SU-DHL-6 (cell line): ENCODE measurements at regions not wholly inside any gene's neighbourhood (a gene's known extent, or its start where the extent isn't known, plus 50 kb on each side); places are given as distances from the start of the nearest gene placed in this dataset.

Experiments used
- H2AFZ ChIP-seq: fragments of 200-600 bp; sonication (generic); 2 replicates; pipeline ENCODE4 v1.6.1; 2014; ENCODE audit warnings: low read depth, mild to moderate bottlenecking, moderate library complexity, mixed read lengths, antibody characterized with exemption, low read length; ENCODE audit not compliant: severe bottlenecking
- H3F3A ChIP-seq: fragments of 200-600 bp; shearing (Covaris generic); 2 replicates; pipeline ENCODE4 v1.6.0; 2016; ENCODE audit warnings: antibody characterized with exemption, mild to moderate bottlenecking; ENCODE audit not compliant: insufficient read depth
- H3K27ac ChIP-seq: fragments of 200-600 bp; sonication (generic); 2 replicates; pipeline ENCODE4 v1.5.1; 2016; ENCODE audit warnings: low read depth, mild to moderate bottlenecking, low read length, moderate library complexity, mixed read lengths
- H3K27me3 ChIP-seq: fragments of 200-600 bp; sonication (generic), shearing (Covaris generic); 2 replicates; pipeline ENCODE4 v1.6.0; 2014; ENCODE audit warnings: mild to moderate bottlenecking, low read length
- H3K36me3 ChIP-seq: fragments of 200-600 bp; sonication (generic); 2 replicates; pipeline ENCODE4 v1.6.1; 2014; ENCODE audit warnings: mild to moderate bottlenecking, low read length, mixed read lengths
- H3K4me2 ChIP-seq: fragments of 300-600, 200-600 bp; shearing (Covaris generic), sonication (generic); 2 replicates; pipeline ENCODE4 v1.6.0; 2014; ENCODE audit warnings: low read length, low read depth, mild to moderate bottlenecking; ENCODE audit not compliant: poor library complexity, severe bottlenecking
- H3K4me3 ChIP-seq: fragments of 200-600 bp; sonication (generic); 2 replicates; pipeline ENCODE4 v1.5.1; 2014; ENCODE audit warnings: antibody characterized with exemption, low read length, mild to moderate bottlenecking, mixed read lengths; ENCODE audit not compliant: insufficient read depth, poor library complexity, severe bottlenecking
- H3K79me2 ChIP-seq: fragments of 200-600 bp; sonication (generic); 2 replicates; pipeline ENCODE4 v1.6.1; 2014; ENCODE audit warnings: mild to moderate bottlenecking, low read length, moderate library complexity; ENCODE audit not compliant: insufficient read depth
- H3K9ac ChIP-seq: fragments of 200-600 bp; sonication (generic); 2 replicates; pipeline ENCODE4 v1.7.0; 2014; ENCODE audit warnings: mild to moderate bottlenecking, low read length
- H3K9me2 ChIP-seq: fragments of 200-600 bp; sonication (generic); replicated peaks from 2 replicates; pipeline ENCODE4 v1.6.1; 2014; ENCODE audit warnings: low read length; ENCODE audit not compliant: insufficient read depth
- H3K9me3 ChIP-seq: fragments of 200-600 bp; sonication (generic); 2 replicates; pipeline ENCODE4 v1.6.1; 2014; ENCODE audit warnings: low read length, mixed read lengths; ENCODE audit not compliant: insufficient read depth
- H4K20me1 ChIP-seq: fragments of 200-600 bp; sonication (generic); 2 replicates; pipeline ENCODE4 v1.6.1; 2014; ENCODE audit warnings: low read depth, mild to moderate bottlenecking, antibody characterized with exemption, low read length, moderate library complexity, mixed read lengths
- CTCF ChIP-seq: fragments of 200-600 bp; sonication (generic); IDR thresholded peaks from one replicate; pipeline ENCODE4 v1.5.1; 2017; ENCODE audit warnings: antibody characterized with exemption, mild to moderate bottlenecking, low read length, moderate library complexity; ENCODE audit not compliant: insufficient read depth, poor library complexity, severe bottlenecking
- EZH2phosphoT487 ChIP-seq: fragments of 200-600 bp; sonication (generic), shearing (Covaris generic); conservative IDR thresholded peaks from 2 replicates; pipeline ENCODE4 v1.6.1; 2018; ENCODE audit warnings: mild to moderate bottlenecking, antibody characterized with exemption, low read length, moderate library complexity, mixed read lengths

- Histone ChIP-seq H3K9me2 (no peaks in the 10 kb centered on the region), H3K9me3 (no peaks in the 10 kb centered on the region)
Observed at GRCh38 chr2:120592084-120592483, 143.6 kb upstream of the GLI2 start.

GRCh38 chr2:120593921-120594686 lies 141.6 kb upstream of the GLI2 start:
- no peaks in the 10 kb centered on the region for H3K79me2 ChIP-seq
- no peaks in the 10 kb centered on the region for H3F3A ChIP-seq
- no peaks in the 10 kb centered on the region for H3K27me3 ChIP-seq
- H2AFZ ChIP-seq, result no peak overlapping the region
- H4K20me1 ChIP-seq, result no peaks in the 10 kb centered on the region
- TF ChIP-seq EZH2phosphoT487, result no peak
- TF ChIP-seq CTCF, result no peak
- no peak overlapping the region for H3K4me3 ChIP-seq
- no peak overlapping the region for H3K27ac ChIP-seq
- no peaks in the 10 kb centered on the region for H3K36me3 ChIP-seq
- H3K9me3 ChIP-seq, result no peaks in the 10 kb centered on the region
- no peaks in the 10 kb centered on the region for H3K9me2 ChIP-seq
- no peak overlapping the region for H3K9ac ChIP-seq
- H3K4me2 ChIP-seq, result no peak overlapping the region

More at GRCh38 chr2:120592084-120592483, 143.6 kb upstream of the GLI2 start:
- Histone ChIP-seq H3K4me2 (no peak overlapping the region), H3K27ac (no peak overlapping the region), H3K27me3 (no peaks in the 10 kb centered on the region), H3F3A (no peaks in the 10 kb centered on the region), H2AFZ (no peak overlapping the region), H3K9ac (no peak overlapping the region), H3K36me3 (no peaks in the 10 kb centered on the region), H4K20me1 (no peaks in the 10 kb centered on the region), H3K4me3 (no peak overlapping the region), H3K79me2 (no peaks in the 10 kb centered on the region)
- TF ChIP-seq CTCF, result no peak
- TF ChIP-seq EZH2phosphoT487, result no peak

- Histone ChIP-seq H3K27me3 (no peaks in the 10 kb centered on the region), H4K20me1 (no peaks in the 10 kb centered on the region), H3K79me2 (no peaks in the 10 kb centered on the region), H3K4me2 (no peak overlapping the region), H3K4me3 (no peak overlapping the region), H3F3A (no peaks in the 10 kb centered on the region), H3K9me3 (no peaks in the 10 kb centered on the region), H3K27ac (no peak overlapping the region), H3K9ac (no peak overlapping the region), H3K9me2 (no peaks in the 10 kb centered on the region), H2AFZ (no peak overlapping the region), H3K36me3 (no peaks in the 10 kb centered on the region)
- no peak for TF ChIP-seq EZH2phosphoT487
- TF ChIP-seq CTCF, result no peak
Observed at GRCh38 chr2:120594856-120595685, 140.6 kb upstream of the GLI2 start.
